GM18951 (cell line): ENCODE measurements at regions not wholly inside any gene's neighbourhood (a gene's known extent, or its start where the extent isn't known, plus 50 kb on each side); places are given as distances from the start of the nearest gene placed in this dataset.

Experiments used
- POLR2A ChIP-seq: IDR thresholded peaks from 4 replicates; pipeline ENCODE4 v1.6.1; 2011; ENCODE audit warnings: mild to moderate bottlenecking; ENCODE audit not compliant: insufficient read length, insufficient read depth; ENCODE audit errors: extremely low read depth
- in situ Hi-C: fragments of 300-500 bp; cut with MboI; formaldehyde crosslinking; loops from one replicate; pipeline ENCODE4 v1.12.0; 2022; ENCODE audit warnings: low sequenced_read_pairs, mixed read lengths, inconsistent platforms; ENCODE audit not compliant: unreplicated experiment

- in situ Hi-C loops, result no loop called here
- TF ChIP-seq POLR2A, result no peak
These were observed 328.2 kb downstream of the SH3GL2 start for GRCh38 chr9:17906841-17907778.

- no peak for TF ChIP-seq POLR2A
- in situ Hi-C loops, result no loop called here
These were observed 329.1 kb downstream of the SH3GL2 start for GRCh38 chr9:17907779-17908508.

DNA sequence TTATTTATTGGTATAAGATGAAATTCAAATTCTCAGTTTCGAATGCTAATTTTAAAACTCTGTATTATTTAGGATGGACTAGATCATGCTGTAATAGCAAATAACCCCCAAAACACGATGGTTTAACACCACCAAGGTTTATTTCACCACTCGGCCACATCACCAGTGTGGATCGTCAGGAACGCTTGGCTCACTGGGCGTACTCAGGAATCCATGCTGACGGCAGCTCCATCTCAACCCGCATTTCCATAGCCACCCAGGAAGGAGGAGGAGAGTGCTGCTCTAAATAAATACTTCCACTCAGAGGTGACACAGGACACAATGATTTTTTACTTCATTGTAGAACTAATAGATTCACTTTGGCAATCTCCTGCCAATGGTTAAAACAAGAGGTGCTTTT lies 347.4 kb downstream of the SH3GL2 start:
- TF ChIP-seq POLR2A, result no peak
- in situ Hi-C loops, result no loop called here

DNA sequence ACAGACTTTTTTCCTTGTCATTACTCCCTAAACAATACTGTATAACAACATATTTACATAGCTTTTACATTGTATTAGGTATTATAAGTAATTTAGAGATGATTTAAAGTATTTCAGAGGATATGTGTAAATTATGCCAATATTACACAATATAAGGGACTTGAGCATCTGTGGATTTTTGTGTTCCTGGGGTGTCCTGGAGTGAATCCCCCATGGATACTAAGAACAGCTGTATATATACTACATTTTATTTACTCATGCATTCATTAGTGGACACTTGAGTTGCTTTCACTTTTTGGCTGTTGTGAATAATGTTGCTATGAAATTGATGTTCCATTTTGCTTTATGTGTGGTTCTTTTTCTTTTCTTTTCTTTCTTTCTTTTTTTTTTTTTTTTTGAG lies 348.8 kb downstream of the SH3GL2 start:
- in situ Hi-C loops, result no loop called here
- TF ChIP-seq POLR2A, result no peak

DNA sequence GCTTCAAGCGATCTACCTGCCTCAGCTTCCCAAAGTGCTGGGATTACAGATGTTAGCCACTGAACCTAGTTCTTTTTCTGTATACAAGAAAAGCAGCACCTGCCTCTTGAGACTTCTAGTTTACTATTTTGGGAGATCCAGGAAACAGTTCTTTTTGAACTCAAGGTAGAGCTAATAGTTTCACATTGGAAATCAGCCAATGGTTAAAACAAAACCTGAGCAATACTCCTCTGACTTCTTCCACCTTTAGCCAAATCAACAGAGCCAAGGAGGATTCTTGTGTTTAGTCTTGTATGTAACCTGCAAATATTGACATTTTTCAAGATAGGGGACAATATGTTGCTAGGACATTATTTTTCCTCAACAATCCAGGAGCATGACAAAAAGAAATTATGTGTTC lies 349.4 kb downstream of the SH3GL2 start:
- in situ Hi-C loops, result no loop called here
- TF ChIP-seq POLR2A, result no peak

DNA sequence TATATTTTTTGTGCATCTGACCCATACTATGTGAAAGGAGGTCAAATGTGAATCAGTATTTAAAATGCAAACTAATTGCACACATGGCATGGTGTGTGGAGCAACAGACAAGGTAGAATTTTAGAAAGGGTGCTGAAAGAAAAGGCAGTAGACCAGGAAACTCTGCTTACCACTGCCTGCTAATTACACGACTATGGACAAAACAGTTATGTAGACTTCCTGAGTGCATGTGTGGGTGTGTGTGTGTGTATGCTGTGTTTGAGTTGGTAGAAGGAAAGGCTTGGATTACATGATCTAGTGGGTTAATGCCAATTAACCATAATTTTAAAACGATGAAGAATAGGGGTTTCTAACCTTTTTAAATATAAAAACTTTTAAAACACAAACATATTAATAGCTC lies 349.9 kb downstream of the SH3GL2 start:
- TF ChIP-seq POLR2A, result no peak
- in situ Hi-C loops, result no loop called here

GRCh38 chr9:17929506-17929905 lies 350.6 kb downstream of the SH3GL2 start:
- TF ChIP-seq POLR2A, result no peak

GRCh38 chr9:17930071-17930470 lies 351.2 kb downstream of the SH3GL2 start:
- TF ChIP-seq POLR2A, result no peak
- in situ Hi-C loops, result no loop called here

More at GRCh38 chr9:17929506-17929905, 350.6 kb downstream of the SH3GL2 start:
- in situ Hi-C loops, result no loop called here

DNA sequence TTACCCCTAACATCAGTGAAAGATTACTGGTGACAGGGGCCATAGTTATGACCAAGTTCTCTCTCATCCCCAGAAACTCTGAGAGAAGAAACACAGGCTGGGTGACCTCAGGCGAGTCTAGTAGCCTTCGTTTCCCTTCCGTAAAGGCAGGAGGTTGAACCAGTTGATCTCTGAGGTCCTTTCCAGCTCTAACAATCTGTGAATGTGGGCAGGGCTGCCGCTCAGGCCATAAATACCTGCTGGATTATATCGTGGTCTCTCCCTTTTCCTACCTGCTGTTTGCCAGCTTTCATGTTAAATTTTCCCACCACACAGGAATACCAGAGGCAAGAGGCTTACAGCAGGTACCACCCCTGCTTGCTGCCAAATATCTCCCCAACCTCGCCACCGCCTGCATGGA lies 357.5 kb downstream of the SH3GL2 start:
- no peak for TF ChIP-seq POLR2A
- in situ Hi-C loops, result no loop called here

- in situ Hi-C loops, result no loop called here
- no peak for TF ChIP-seq POLR2A
These were observed 359.3 kb downstream of the SH3GL2 start for GRCh38 chr9:17938035-17938655.

- in situ Hi-C loops, result no loop called here
- TF ChIP-seq POLR2A, result no peak
These were observed 363.6 kb downstream of the SH3GL2 start for GRCh38 chr9:17942498-17942897.

- in situ Hi-C loops, result no loop called here
- no peak for TF ChIP-seq POLR2A
These were observed 376.5 kb downstream of the SH3GL2 start for GRCh38 chr9:17955409-17955808.

DNA sequence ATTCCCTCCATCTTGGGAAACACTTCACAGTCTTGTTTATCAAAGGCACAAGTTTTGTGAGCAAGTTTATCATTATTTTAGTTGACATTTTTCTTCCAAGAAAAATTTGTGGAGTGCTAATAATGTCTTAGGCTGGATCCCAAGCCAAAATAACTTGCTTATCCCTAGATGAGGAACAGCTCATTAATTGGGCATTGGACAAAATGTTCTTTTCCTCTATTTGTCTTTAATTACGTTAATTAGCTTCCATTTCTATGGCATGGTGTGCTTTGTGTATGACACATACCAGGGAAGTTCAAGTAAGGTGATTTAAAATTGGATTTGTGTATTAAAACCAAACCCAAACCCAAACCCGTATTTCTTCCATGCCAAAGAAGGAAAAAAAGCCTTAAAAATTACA lies 379.5 kb downstream of the SH3GL2 start:
- no peak for TF ChIP-seq POLR2A
- in situ Hi-C loops, result no loop called here

DNA sequence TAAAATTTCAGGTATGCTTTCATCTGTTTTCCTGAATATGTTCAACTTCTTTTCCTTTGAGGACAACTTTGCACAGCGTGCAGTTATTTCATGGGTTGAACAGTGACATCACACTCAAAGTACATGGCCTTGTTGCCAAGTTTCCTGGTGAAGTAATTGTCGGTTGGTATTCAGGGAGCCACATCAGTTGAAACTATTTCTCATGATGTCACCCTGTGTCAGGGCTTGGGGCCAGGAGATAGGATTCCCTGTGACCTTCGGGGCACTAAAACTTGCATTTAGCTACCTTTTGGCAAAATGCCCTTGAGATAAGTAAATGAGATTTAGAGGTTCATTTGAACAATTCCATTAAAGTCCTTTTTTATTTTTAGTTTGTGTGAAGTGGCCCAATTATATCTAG lies 383.9 kb downstream of the SH3GL2 start:
- in situ Hi-C loops, result no loop called here
- no peak for TF ChIP-seq POLR2A

GRCh38 chr9:17963498-17963897 lies 384.6 kb downstream of the SH3GL2 start:
- in situ Hi-C loops, result no loop called here
- TF ChIP-seq POLR2A, result no peak
